Thyroid gland (tissue), 4 donors: ENCODE measurements at regions not wholly inside any gene's neighbourhood (a gene's known extent, or its start where the extent isn't known, plus 50 kb on each side); places are given as distances from the start of the nearest gene placed in this dataset.

Experiments
- DNase-seq, 2 donors: peaks; one replicate each; pipeline ENCODE4 v3.0.0-alpha.2; 2019
- H3K27ac ChIP-seq, 3 donors: fragments of 200-600 bp; sonication (generic); 1 replicate in 2 of 3; 2 replicates in 1 of 3; pipeline ENCODE4 v1.5.1; 2016 to 2019; ENCODE audit warnings: mild to moderate bottlenecking in 1 of 3, moderate library complexity in 1 of 3
- H3K27me3 ChIP-seq: fragments of 200-600 bp; sonication (generic); one replicate; pipeline ENCODE4 v1.5.1; 2019
- H3K36me3 ChIP-seq, 2 donors: fragments of 200-600 bp; sonication (generic); one replicate each; pipeline ENCODE4 v1.5.1; 2016 to 2019
- H3K4me1 ChIP-seq, 2 donors: fragments of 200-600 bp; sonication (generic); one replicate each; pipeline ENCODE4 v1.5.1; 2017 to 2019
- H3K4me3 ChIP-seq, 3 donors: fragments of 200-600 bp; sonication (generic); replicated peaks in 1 of 3; 1 replicate in 2 of 3; 2 replicates in 1 of 3; pipeline ENCODE4 v1.5.1; 2016; ENCODE audit warnings: mild to moderate bottlenecking in 1 of 3
- H3K9me3 ChIP-seq: fragments of 200-600 bp; sonication (generic); one replicate; pipeline ENCODE4 v1.5.1; 2017
- POLR2A ChIP-seq, 2 donors: fragments of 450-650 bp; IDR thresholded peaks; one replicate each; pipeline ENCODE4 v1.6.1; 2017; ENCODE audit warnings: antibody characterized with exemption in 2 of 2, mild to moderate bottlenecking in 2 of 2, moderate library complexity in 1 of 2
- WGBS, 2 donors: methylation state at CpG; one replicate each; pipeline ENCODE4 v1.1.5; 2017; 5-methylcytosine and 5-hydroxymethylcytosine counted together
- intact Hi-C: fragments of 100-400 bp; cut with DNase I; formaldehyde crosslinking; loops from one replicate; pipeline ENCODE4 v1.15.1; 2023
- TF ChIP-seq, protein P1 (sequence below), 6 experiments: fragments of 200-600 bp in 3 of 6; fragments of 450-650 bp in 3 of 6; sonication (generic) in 3 of 6; IDR thresholded peaks; one replicate each; pipeline ENCODE4 v1.5.1; 2016 to 2019; ENCODE audit warnings: antibody characterized with exemption in 6 of 6, mild to moderate bottlenecking in 2 of 6, inconsistent platforms in 1 of 6, moderate library complexity in 1 of 6

DNA sequence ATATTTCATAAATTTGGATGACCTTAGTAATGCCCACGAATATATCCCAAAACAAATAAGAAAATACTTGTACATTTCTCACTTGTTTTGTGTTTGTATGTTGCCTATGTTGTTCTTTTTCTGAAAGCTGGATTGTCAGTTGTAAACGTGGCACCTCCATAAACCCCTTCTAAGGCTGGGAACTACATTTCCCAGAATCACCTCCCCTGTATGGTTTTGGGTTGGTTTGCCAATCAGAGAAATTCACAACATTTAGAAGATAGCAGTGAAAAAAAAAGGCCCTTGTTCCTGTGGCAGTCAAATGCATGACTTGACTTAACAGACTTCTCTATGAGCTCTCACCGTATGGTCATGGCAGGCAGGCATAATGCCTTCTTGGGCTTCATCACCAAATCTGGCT lies 676.3 kb upstream of the STEAP1 start:
- no peak for TF ChIP-seq POLR2A (IDR thresholded peaks at IDR 0.05)
- TF ChIP-seq, protein P1, sequence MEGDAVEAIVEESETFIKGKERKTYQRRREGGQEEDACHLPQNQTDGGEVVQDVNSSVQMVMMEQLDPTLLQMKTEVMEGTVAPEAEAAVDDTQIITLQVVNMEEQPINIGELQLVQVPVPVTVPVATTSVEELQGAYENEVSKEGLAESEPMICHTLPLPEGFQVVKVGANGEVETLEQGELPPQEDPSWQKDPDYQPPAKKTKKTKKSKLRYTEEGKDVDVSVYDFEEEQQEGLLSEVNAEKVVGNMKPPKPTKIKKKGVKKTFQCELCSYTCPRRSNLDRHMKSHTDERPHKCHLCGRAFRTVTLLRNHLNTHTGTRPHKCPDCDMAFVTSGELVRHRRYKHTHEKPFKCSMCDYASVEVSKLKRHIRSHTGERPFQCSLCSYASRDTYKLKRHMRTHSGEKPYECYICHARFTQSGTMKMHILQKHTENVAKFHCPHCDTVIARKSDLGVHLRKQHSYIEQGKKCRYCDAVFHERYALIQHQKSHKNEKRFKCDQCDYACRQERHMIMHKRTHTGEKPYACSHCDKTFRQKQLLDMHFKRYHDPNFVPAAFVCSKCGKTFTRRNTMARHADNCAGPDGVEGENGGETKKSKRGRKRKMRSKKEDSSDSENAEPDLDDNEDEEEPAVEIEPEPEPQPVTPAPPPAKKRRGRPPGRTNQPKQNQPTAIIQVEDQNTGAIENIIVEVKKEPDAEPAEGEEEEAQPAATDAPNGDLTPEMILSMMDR (IDR thresholded peaks at IDR 0.05): no peak
- no peak overlapping the region for H3K4me3 ChIP-seq
- DNase-seq: no peak
- no peaks in the 10 kb centered on the region for H3K4me1 ChIP-seq
- no peaks in the 10 kb centered on the region for H3K9me3 ChIP-seq
- intact Hi-C loops: no loop called here
- H3K27me3 ChIP-seq: no peaks in the 10 kb centered on the region
- WGBS, 2 donors: 71 to 73% methylated on average over 3 of the region's 3 CpGs
- no peaks in the 10 kb centered on the region for H3K36me3 ChIP-seq
- no peak overlapping the region for H3K27ac ChIP-seq

DNA sequence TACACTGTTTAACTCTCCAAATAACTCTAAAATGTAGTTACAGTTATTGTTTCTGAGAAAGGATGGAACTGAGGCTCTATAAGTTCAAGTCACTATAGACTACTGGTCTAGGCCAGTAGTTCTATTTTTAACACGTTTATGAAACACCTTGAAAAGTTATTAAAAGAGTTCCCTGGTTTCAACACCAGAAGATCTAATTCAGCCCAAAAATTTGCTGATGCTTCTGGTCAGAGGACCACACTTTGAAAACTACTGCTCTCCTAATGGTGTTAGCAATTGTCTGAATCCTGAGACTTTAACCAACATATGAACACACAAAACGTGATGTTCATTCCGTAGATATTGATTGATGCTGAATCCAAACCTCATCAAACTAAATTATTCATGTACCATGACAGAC lies 658.6 kb upstream of the STEAP1 start:
- Histone ChIP-seq H3K4me3 (no peak overlapping the region), H3K27ac (no peak overlapping the region), H3K36me3 (no peaks in the 10 kb centered on the region), H3K27me3 (no peaks in the 10 kb centered on the region), H3K9me3 (no peaks in the 10 kb centered on the region), H3K4me1 (no peaks in the 10 kb centered on the region)
- TF ChIP-seq, protein P1 (IDR thresholded peaks at IDR 0.05): no peak
- TF ChIP-seq POLR2A (IDR thresholded peaks at IDR 0.05): no peak
- no peak for DNase-seq
- WGBS, 2 donors: 82 to 89% methylated on average over 3 of the region's 3 CpGs
- intact Hi-C loops: no loop called here

DNA sequence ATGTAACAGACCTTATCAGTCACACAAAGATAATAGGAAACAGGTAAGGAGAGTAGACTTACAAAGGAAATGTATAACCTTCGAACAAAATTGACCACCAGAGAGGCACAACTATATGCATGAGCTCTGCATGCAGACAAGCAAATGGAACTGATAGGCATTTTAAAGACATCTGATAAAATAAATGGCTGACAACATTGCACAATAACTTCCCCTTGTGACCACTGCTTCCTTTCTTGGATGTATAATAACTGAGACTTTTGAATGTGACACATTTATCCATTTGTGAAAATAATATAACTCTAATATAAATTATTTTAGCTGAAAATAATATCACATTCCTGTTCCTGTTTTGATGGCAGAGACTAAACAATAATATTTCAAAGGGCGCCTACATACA lies 654.2 kb upstream of the STEAP1 start:
- H3K36me3 ChIP-seq: no peaks in the 10 kb centered on the region
- no peak overlapping the region for H3K27ac ChIP-seq
- H3K9me3 ChIP-seq: no peaks in the 10 kb centered on the region
- H3K4me1 ChIP-seq: no peaks in the 10 kb centered on the region
- no peak for DNase-seq
- intact Hi-C loops: no loop called here
- 84 to 87% methylated on average over 2 of the region's 2 CpGs for WGBS, 2 donors
- H3K4me3 ChIP-seq: no peak overlapping the region
- TF ChIP-seq, protein P1 (IDR thresholded peaks at IDR 0.05): no peak
- TF ChIP-seq POLR2A (IDR thresholded peaks at IDR 0.05): no peak
- no peaks in the 10 kb centered on the region for H3K27me3 ChIP-seq

DNA sequence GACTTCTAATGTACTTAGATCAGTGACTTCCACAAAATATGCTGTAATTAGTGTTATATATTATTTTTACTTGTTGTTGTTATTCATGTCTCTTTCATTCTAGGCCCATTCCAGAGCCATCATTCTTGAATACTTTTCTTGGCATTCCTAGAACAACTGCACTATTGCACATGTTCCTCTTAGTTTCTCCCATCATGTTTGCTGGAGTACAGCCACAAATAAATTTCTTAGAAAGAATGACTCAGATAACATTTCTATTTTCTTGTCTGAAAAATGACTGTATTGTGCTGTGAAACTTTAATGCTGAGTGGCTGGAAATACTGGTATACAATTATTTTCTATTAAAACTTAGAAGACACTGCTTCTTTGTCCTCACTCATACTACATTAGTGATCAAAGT lies 651.0 kb upstream of the STEAP1 start:
- DNase-seq: no peak
- intact Hi-C loops: no loop called here
- no peak overlapping the region for H3K4me3 ChIP-seq
- no peaks in the 10 kb centered on the region for H3K36me3 ChIP-seq
- no peak for TF ChIP-seq POLR2A (IDR thresholded peaks at IDR 0.05)
- TF ChIP-seq, protein P1 (IDR thresholded peaks at IDR 0.05): no peak
- H3K27ac ChIP-seq: no peak overlapping the region
- no peaks in the 10 kb centered on the region for H3K9me3 ChIP-seq
- no peaks in the 10 kb centered on the region for H3K4me1 ChIP-seq
- H3K27me3 ChIP-seq: no peaks in the 10 kb centered on the region

DNA sequence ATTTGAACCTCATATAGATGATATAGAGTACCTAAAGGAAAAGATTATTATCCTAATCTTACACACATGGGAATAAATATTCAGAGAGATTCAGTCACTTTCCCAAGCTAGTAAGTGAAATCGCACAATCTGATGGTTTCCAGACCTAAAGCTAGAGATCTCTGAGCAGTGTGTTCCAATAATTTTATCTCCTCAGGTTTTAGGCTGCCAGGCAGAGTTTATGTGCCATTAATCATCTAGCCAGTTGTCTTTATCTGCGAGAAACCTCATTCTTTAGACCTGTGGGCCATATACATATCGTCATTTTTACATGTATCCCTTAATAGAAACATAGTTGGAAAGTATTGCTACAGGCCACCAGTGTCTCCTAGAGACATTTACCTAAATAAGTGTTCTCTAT lies 647.2 kb upstream of the STEAP1 start:
- H3K9me3 ChIP-seq: no peaks in the 10 kb centered on the region
- intact Hi-C loops: no loop called here
- no peaks in the 10 kb centered on the region for H3K27me3 ChIP-seq
- H3K4me1 ChIP-seq: no peaks in the 10 kb centered on the region
- H3K27ac ChIP-seq: no peak overlapping the region
- H3K36me3 ChIP-seq: no peaks in the 10 kb centered on the region
- TF ChIP-seq POLR2A (IDR thresholded peaks at IDR 0.05): no peak
- TF ChIP-seq, protein P1 (IDR thresholded peaks at IDR 0.05): no peak
- no peak overlapping the region for H3K4me3 ChIP-seq
- DNase-seq: no peak
- WGBS, 2 donors: 85 to 88% methylated on average over 3 of the region's 3 CpGs
